H9 (cell line): ENCODE measurements at regions not wholly inside any gene's neighbourhood (a gene's known extent, or its start where the extent isn't known, plus 50 kb on each side); places are given as distances from the start of the nearest gene placed in this dataset.

Experiments used
- DNase-seq: peaks from one replicate; pipeline ENCODE4 v3.0.0-alpha.2; 2017
- H2AFZ ChIP-seq: one replicate; pipeline ENCODE4 v1.6.1; 2013; ENCODE audit warnings: mild to moderate bottlenecking, low read length, control low read depth, moderate library complexity
- H2AK5ac ChIP-seq: 2 replicates; pipeline ENCODE4 v1.6.1; 2013; ENCODE audit warnings: low read length, control low read depth, mixed read lengths; ENCODE audit not compliant: insufficient read length
- H2BK120ac ChIP-seq: one replicate; pipeline ENCODE4 v1.6.1; 2013; ENCODE audit warnings: low read depth, mild to moderate bottlenecking, low read length, control low read depth, inconsistent platforms; ENCODE audit not compliant: poor library complexity, severe bottlenecking
- H2BK12ac ChIP-seq: 2 replicates; pipeline ENCODE4 v1.6.1; 2013; ENCODE audit warnings: low read length, control low read depth, mixed read lengths, low read depth; ENCODE audit not compliant: insufficient read length
- H2BK15ac ChIP-seq: 2 replicates; pipeline ENCODE4 v1.6.1; 2013; ENCODE audit warnings: low read depth, low read length, control low read depth
- H2BK20ac ChIP-seq: one replicate; pipeline ENCODE4 v1.6.1; 2013; ENCODE audit warnings: low read depth, mild to moderate bottlenecking, low read length, control low read depth, inconsistent platforms; ENCODE audit not compliant: poor library complexity, severe bottlenecking
- H2BK5ac ChIP-seq: 2 replicates; pipeline ENCODE4 v1.6.1; 2013; ENCODE audit warnings: low read length, control low read depth, mixed read lengths; ENCODE audit not compliant: insufficient read length
- H3K14ac ChIP-seq: 2 replicates; pipeline ENCODE4 v1.6.1; 2013; ENCODE audit warnings: low read length, control low read depth; ENCODE audit not compliant: insufficient read depth
- H3K18ac ChIP-seq: 2 replicates; pipeline ENCODE4 v1.6.1; 2013; ENCODE audit warnings: low read depth, mild to moderate bottlenecking, mixed read lengths, low read length, control low read depth; ENCODE audit not compliant: insufficient read length
- H3K23ac ChIP-seq: 2 replicates; pipeline ENCODE4 v1.6.1; 2013; ENCODE audit warnings: low read length, control low read depth, mixed read lengths, low read depth; ENCODE audit not compliant: insufficient read length
- H3K23me2 ChIP-seq: 2 replicates; pipeline ENCODE4 v1.6.1; 2013; ENCODE audit warnings: low read depth, mild to moderate bottlenecking, mixed read lengths, low read length, control low read depth; ENCODE audit not compliant: insufficient read length, poor library complexity, severe bottlenecking
- H3K27ac ChIP-seq: 2 replicates; pipeline ENCODE4 v1.5.1; 2013; ENCODE audit warnings: low read length, control low read depth, mixed read lengths, low read depth; ENCODE audit not compliant: insufficient read length
- H3K27me3 ChIP-seq: 2 replicates; pipeline ENCODE4 v1.6.1; 2013; ENCODE audit warnings: low read length, control low read depth, inconsistent platforms; ENCODE audit not compliant: insufficient read depth
- H3K4ac ChIP-seq: 2 replicates; pipeline ENCODE4 v1.6.1; 2013; ENCODE audit warnings: low read depth, mild to moderate bottlenecking, control low read depth, inconsistent platforms, low read length, moderate library complexity
- H3K4me1 ChIP-seq: 2 replicates; pipeline ENCODE4 v1.6.1; 2013; ENCODE audit warnings: low read length, control low read depth, inconsistent platforms; ENCODE audit not compliant: insufficient read depth
- H3K4me2 ChIP-seq: 2 replicates; pipeline ENCODE4 v1.6.1; 2013; ENCODE audit warnings: low read length, control low read depth, mixed read lengths; ENCODE audit not compliant: insufficient read length, insufficient read depth
- H3K56ac ChIP-seq: 2 replicates; pipeline ENCODE4 v1.6.1; 2013; ENCODE audit warnings: low read depth, mild to moderate bottlenecking, mixed read lengths, low read length, control low read depth; ENCODE audit not compliant: insufficient read length
- H3K79me1 ChIP-seq: 2 replicates; pipeline ENCODE4 v1.6.1; 2013; ENCODE audit warnings: low read depth, mild to moderate bottlenecking, moderate library complexity, low read length, control low read depth, inconsistent platforms; ENCODE audit not compliant: insufficient read depth, poor library complexity, severe bottlenecking
- H3K79me2 ChIP-seq: 2 replicates; pipeline ENCODE4 v1.6.1; 2013; ENCODE audit warnings: low read length, control low read depth, inconsistent platforms; ENCODE audit not compliant: insufficient read depth
- H3K9ac ChIP-seq: 2 replicates; pipeline ENCODE4 v1.6.1; 2013; ENCODE audit warnings: low read length, control low read depth, mixed read lengths; ENCODE audit not compliant: insufficient read length; ENCODE audit errors: extremely low read depth
- H3K9me3 ChIP-seq: one replicate; pipeline ENCODE4 v1.6.1; 2013; ENCODE audit warnings: low read depth, low read length, inconsistent platforms; ENCODE audit not compliant: control insufficient read depth
- H3T11ph ChIP-seq: one replicate; pipeline ENCODE4 v1.6.1; 2013; ENCODE audit warnings: mild to moderate bottlenecking, low read length, control low read depth, inconsistent platforms
- H4K20me1 ChIP-seq: one replicate; pipeline ENCODE4 v1.6.1; 2013; ENCODE audit not compliant: control insufficient read depth, insufficient read length, insufficient read depth
- H4K5ac ChIP-seq: 2 replicates; pipeline ENCODE4 v1.6.1; 2013; ENCODE audit warnings: low read depth, mild to moderate bottlenecking, mixed read lengths, low read length, control low read depth; ENCODE audit not compliant: insufficient read length
- H4K8ac ChIP-seq: replicated peaks from 2 replicates; pipeline ENCODE4 v1.6.1; 2013; ENCODE audit warnings: low read length, control low read depth, mixed read lengths, low read depth; ENCODE audit not compliant: insufficient read length
- H4K91ac ChIP-seq: 2 replicates; pipeline ENCODE4 v1.6.1; 2013; ENCODE audit warnings: low read depth, mild to moderate bottlenecking, moderate library complexity, mixed read lengths, low read length, control low read depth; ENCODE audit not compliant: insufficient read length
- H3K27ac Mint-ChIP-seq, 3 experiments: 2 replicates in 2 of 3; 3 replicates in 1 of 3; pipeline ENCODE4 v1.8.0; 2020 to 2021; ENCODE audit warnings: mixed read lengths in 3 of 3, mild to moderate bottlenecking in 1 of 3, moderate library complexity in 1 of 3
- H3K27me3 Mint-ChIP-seq: 2 replicates; pipeline ENCODE4 v1.8.0; 2021; ENCODE audit warnings: low read depth, mild to moderate bottlenecking, moderate library complexity, mixed read lengths
- H3K36me3 Mint-ChIP-seq, 3 experiments: 2 replicates in 2 of 3; 3 replicates in 1 of 3; pipeline ENCODE4 v1.8.0; 2020 to 2021; ENCODE audit warnings: low read depth in 3 of 3, mixed read lengths in 3 of 3; ENCODE audit not compliant: insufficient read depth in 1 of 3
- H3K4me1 Mint-ChIP-seq, 2 experiments: 2 replicates each; pipeline ENCODE4 v1.8.0; 2020; ENCODE audit warnings: mixed read lengths in 2 of 2
- H3K4me3 Mint-ChIP-seq, 2 experiments: 2 replicates in 1 of 2; 3 replicates in 1 of 2; pipeline ENCODE4 v1.8.0; 2020 to 2021; ENCODE audit warnings: mild to moderate bottlenecking in 2 of 2, mixed read lengths in 2 of 2, moderate library complexity in 1 of 2
- H3K9me3 Mint-ChIP-seq, 2 experiments: 2 replicates in 1 of 2; 3 replicates in 1 of 2; pipeline ENCODE4 v1.8.0; 2020; ENCODE audit warnings: mild to moderate bottlenecking in 2 of 2, mixed read lengths in 2 of 2, moderate library complexity in 1 of 2
- WGBS: extraction: QIAGEN DNeasy Blood & Tissue Kit; methylation state at CpG from one replicate; pipeline ENCODE4 v1.1.7; 2013; ENCODE audit warnings: missing lambda C conversion rate, low lambda C conversion rate, mixed read lengths; ENCODE audit not compliant: insufficient read length; ENCODE audit errors: extremely low coverage; 5-methylcytosine and 5-hydroxymethylcytosine counted together
- TF ChIP-seq, protein P1 (sequence below): fragments of 200-600 bp; sonication (generic); conservative IDR thresholded peaks from 3 replicates; pipeline ENCODE4 v1.8.0; 2021; ENCODE audit warnings: antibody characterized with exemption, mild to moderate bottlenecking

- no CpG with 5 or more reads among the region's 3 CpGs for whole genome bisulfite sequencing
- Histone ChIP-seq H2BK15ac (no peak overlapping the region), H2BK12ac (no peak overlapping the region), H4K5ac (no peak overlapping the region), H2BK20ac (no peak overlapping the region), H3K4ac (no peak overlapping the region), H2AFZ (no peak overlapping the region), H3K9me3 (no peaks in the 10 kb centered on the region), H3K27ac (no peak overlapping the region), H3K56ac (no peak overlapping the region), H4K8ac (no peak overlapping the region), H2AK5ac (no peak overlapping the region), H4K91ac (no peak overlapping the region), H3K79me2 (no peaks in the 10 kb centered on the region), H3K14ac (no peak overlapping the region), H3K79me1 (no peaks in the 10 kb centered on the region), H2BK120ac (no peak overlapping the region), H3K23ac (no peak overlapping the region), H3K4me2 (no peak overlapping the region), H3K23me2 (no peaks in the 10 kb centered on the region), H4K20me1 (no peaks in the 10 kb centered on the region), H3K4me1 (0 out of 2 replicates have a peak, but pooled peaks cover 2% of the 10 kb centered on the region), H3T11ph (no peak overlapping the region), H3K27me3 (no peaks in the 10 kb centered on the region; the same call in 1 of the 2 replicates), H2BK5ac (no peak overlapping the region), H3K9ac (no peak overlapping the region), H3K18ac (no peak overlapping the region)
- no peak overlapping the region for H3K27ac Mint-ChIP-seq
- no peaks in the 10 kb centered on the region for H3K36me3 Mint-ChIP-seq
- TF ChIP-seq, protein P1, sequence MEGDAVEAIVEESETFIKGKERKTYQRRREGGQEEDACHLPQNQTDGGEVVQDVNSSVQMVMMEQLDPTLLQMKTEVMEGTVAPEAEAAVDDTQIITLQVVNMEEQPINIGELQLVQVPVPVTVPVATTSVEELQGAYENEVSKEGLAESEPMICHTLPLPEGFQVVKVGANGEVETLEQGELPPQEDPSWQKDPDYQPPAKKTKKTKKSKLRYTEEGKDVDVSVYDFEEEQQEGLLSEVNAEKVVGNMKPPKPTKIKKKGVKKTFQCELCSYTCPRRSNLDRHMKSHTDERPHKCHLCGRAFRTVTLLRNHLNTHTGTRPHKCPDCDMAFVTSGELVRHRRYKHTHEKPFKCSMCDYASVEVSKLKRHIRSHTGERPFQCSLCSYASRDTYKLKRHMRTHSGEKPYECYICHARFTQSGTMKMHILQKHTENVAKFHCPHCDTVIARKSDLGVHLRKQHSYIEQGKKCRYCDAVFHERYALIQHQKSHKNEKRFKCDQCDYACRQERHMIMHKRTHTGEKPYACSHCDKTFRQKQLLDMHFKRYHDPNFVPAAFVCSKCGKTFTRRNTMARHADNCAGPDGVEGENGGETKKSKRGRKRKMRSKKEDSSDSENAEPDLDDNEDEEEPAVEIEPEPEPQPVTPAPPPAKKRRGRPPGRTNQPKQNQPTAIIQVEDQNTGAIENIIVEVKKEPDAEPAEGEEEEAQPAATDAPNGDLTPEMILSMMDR = no peak
- DNase-seq = no peak
- no peaks in the 10 kb centered on the region for H3K9me3 Mint-ChIP-seq
- H3K4me3 Mint-ChIP-seq = no peak overlapping the region
- H3K27me3 Mint-ChIP-seq = peaks cover 12% of the 10 kb centered on the region
- H3K4me1 Mint-ChIP-seq = peaks cover 9 to 12% of the 10 kb centered on the region in 2 experiments
These were observed 190.3 kb downstream of the PAX3 start for GRCh38 chr2:222108497-222108896.
